ENCODE measurements at regions not wholly inside any gene's neighbourhood (a gene's known extent, or its start where the extent isn't known, plus 50 kb on each side); places are given as distances from the start of the nearest gene placed in this dataset.

- no peak for DNase-seq (ENCODE audit: low spot score)
These were observed 172.0 kb upstream of the ZNF32 start for GRCh38 chr10:43820663-43821062.

- DNase-seq (ENCODE audit: low spot score), result no peak
These were observed 171.0 kb upstream of the ZNF32 start for GRCh38 chr10:43819464-43820230.

- no peak for DNase-seq (ENCODE audit: low spot score)
These were observed 170.0 kb upstream of the ZNF32 start for GRCh38 chr10:43818687-43819086.

- DNase-seq (ENCODE audit: low spot score), result no peak
These were observed 168.7 kb upstream of the ZNF32 start for GRCh38 chr10:43817368-43817767.

- DNase-seq (ENCODE audit: low spot score), result peak; percentile 75
These were observed 168.0 kb upstream of the ZNF32 start for GRCh38 chr10:43816351-43817321.

- no peak for DNase-seq (ENCODE audit: low spot score)
These were observed 166.7 kb upstream of the ZNF32 start for GRCh38 chr10:43815181-43815885.

GRCh38 chr10:43814663-43815062, 166.0 kb upstream of the ZNF32 start:
- DNase-seq (ENCODE audit: low spot score), result no peak

- no peak for DNase-seq (ENCODE audit: low spot score)
These were observed 163.2 kb upstream of the ZNF32 start for GRCh38 chr10:43811871-43812270.

GRCh38 chr10:43809211-43809930, 160.7 kb upstream of the ZNF32 start:
- no peak for DNase-seq (ENCODE audit: low spot score)

- DNase-seq (ENCODE audit: low spot score), result peak; percentile 6
These were observed 159.5 kb upstream of the ZNF32 start for GRCh38 chr10:43808136-43808535.

GRCh38 chr10:43806831-43807640, 158.4 kb upstream of the ZNF32 start:
- DNase-seq (ENCODE audit: low spot score), result no peak

GRCh38 chr10:43803791-43804190, 155.1 kb upstream of the ZNF32 start:
- DNase-seq (ENCODE audit: low spot score), result no peak

- no peak for DNase-seq (ENCODE audit: low spot score)
These were observed 154.5 kb upstream of the ZNF32 start for GRCh38 chr10:43802988-43803696.

- no peak for DNase-seq (ENCODE audit: low spot score)
These were observed 152.9 kb upstream of the ZNF32 start for GRCh38 chr10:43801626-43802025.

GRCh38 chr10:43801140-43801539, 152.5 kb upstream of the ZNF32 start:
- no peak for DNase-seq (ENCODE audit: low spot score)

GRCh38 chr10:43796781-43797180, 148.1 kb upstream of the ZNF32 start:
- no peak for DNase-seq (ENCODE audit: low spot score)

- DNase-seq (ENCODE audit: low spot score), result no peak
These were observed 147.0 kb upstream of the ZNF32 start for GRCh38 chr10:43795639-43796038.

- no peak for DNase-seq (ENCODE audit: low spot score)
These were observed 146.4 kb upstream of the ZNF32 start for GRCh38 chr10:43795093-43795492.

- no peak for DNase-seq (ENCODE audit: low spot score)
These were observed 145.6 kb upstream of the ZNF32 start for GRCh38 chr10:43794181-43794815.

GRCh38 chr10:43793704-43794103, 145.0 kb upstream of the ZNF32 start:
- no peak for DNase-seq (ENCODE audit: low spot score)
